ENCODE measurements at regions not wholly inside any gene's neighbourhood (a gene's known extent, or its start where the extent isn't known, plus 50 kb on each side); places are given as distances from the start of the nearest gene placed in this dataset.

- TF ChIP-seq HNF4A (conservative IDR thresholded peaks at IDR 0.05) (no peak), FOXA1 (IDR thresholded peaks at IDR 0.05) (no peak), EGR1 (IDR thresholded peaks at IDR 0.05; ENCODE audit: low read depth in 2 of 2) (no peak), RAD21 (IDR thresholded peaks at IDR 0.05) (no peak), RXRA (IDR thresholded peaks at IDR 0.05) (no peak), TAF1 (conservative IDR thresholded peaks at IDR 0.05) (no peak), JUND (IDR thresholded peaks at IDR 0.05) (no peak), CTCF (IDR thresholded peaks at IDR 0.05; ENCODE audit: low read depth, low read length, missing input control) (no peak), NR2F2 (IDR thresholded peaks at IDR 0.05) (no peak), MAX (IDR thresholded peaks at IDR 0.05) (no peak), ZBTB33 (IDR thresholded peaks at IDR 0.05) (no peak), GABPA (IDR thresholded peaks at IDR 0.05 in 1 of 2, conservative IDR thresholded peaks at IDR 0.05 in 1 of 2) (no peak), HNF4G (IDR thresholded peaks at IDR 0.05) (no peak), SP1 (IDR thresholded peaks at IDR 0.05) (no peak)
- TF ChIP-seq, protein P1, sequence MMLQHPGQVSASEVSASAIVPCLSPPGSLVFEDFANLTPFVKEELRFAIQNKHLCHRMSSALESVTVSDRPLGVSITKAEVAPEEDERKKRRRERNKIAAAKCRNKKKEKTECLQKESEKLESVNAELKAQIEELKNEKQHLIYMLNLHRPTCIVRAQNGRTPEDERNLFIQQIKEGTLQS (IDR thresholded peaks at IDR 0.05), result no peak
- TF ChIP-seq, protein P2, sequence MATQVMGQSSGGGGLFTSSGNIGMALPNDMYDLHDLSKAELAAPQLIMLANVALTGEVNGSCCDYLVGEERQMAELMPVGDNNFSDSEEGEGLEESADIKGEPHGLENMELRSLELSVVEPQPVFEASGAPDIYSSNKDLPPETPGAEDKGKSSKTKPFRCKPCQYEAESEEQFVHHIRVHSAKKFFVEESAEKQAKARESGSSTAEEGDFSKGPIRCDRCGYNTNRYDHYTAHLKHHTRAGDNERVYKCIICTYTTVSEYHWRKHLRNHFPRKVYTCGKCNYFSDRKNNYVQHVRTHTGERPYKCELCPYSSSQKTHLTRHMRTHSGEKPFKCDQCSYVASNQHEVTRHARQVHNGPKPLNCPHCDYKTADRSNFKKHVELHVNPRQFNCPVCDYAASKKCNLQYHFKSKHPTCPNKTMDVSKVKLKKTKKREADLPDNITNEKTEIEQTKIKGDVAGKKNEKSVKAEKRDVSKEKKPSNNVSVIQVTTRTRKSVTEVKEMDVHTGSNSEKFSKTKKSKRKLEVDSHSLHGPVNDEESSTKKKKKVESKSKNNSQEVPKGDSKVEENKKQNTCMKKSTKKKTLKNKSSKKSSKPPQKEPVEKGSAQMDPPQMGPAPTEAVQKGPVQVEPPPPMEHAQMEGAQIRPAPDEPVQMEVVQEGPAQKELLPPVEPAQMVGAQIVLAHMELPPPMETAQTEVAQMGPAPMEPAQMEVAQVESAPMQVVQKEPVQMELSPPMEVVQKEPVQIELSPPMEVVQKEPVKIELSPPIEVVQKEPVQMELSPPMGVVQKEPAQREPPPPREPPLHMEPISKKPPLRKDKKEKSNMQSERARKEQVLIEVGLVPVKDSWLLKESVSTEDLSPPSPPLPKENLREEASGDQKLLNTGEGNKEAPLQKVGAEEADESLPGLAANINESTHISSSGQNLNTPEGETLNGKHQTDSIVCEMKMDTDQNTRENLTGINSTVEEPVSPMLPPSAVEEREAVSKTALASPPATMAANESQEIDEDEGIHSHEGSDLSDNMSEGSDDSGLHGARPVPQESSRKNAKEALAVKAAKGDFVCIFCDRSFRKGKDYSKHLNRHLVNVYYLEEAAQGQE (IDR thresholded peaks at IDR 0.05), result no peak
- 89% methylated on average over 16 of the region's 16 CpGs for WGBS
- Histone ChIP-seq H3K9ac (ENCODE audit: low read depth in 1 of 2, low read length in 2 of 2) (no peak overlapping the region), H3K9me3 (ENCODE audit: control insufficient read depth in 4 of 4, low read length in 3 of 4) (no peaks in the 10 kb centered on the region), H3K27ac (ENCODE audit: low read depth in 1 of 2, low read length in 2 of 2) (no peak overlapping the region), H3K4me3 (ENCODE audit: low read depth in 1 of 3, low read length in 3 of 3) (no peak overlapping the region), H3K36me3 (ENCODE audit: control insufficient read depth in 4 of 4, insufficient read depth in 3 of 4, low read depth in 1 of 4, low read length in 3 of 4) (no peaks in the 10 kb centered on the region), H3K4me1 (ENCODE audit: control insufficient read depth in 4 of 4, insufficient read depth in 4 of 4, low read length in 3 of 4) (peaks cover 0 to 5% (median 1%) of the 10 kb centered on the region in 4 donors), H3K27me3 (ENCODE audit: control insufficient read depth in 4 of 4, insufficient read depth in 4 of 4, low read length in 3 of 4) (no peaks in the 10 kb centered on the region)
- no peak for DNase-seq (ENCODE audit: low spot score)
These were observed 97.3 kb upstream of the PIEZO2 start for GRCh38 chr18:11246495-11247300.

Measured in liver (tissue), 8 donors.